WTC11 (cell line): ENCODE measurements at regions not wholly inside any gene's neighbourhood (a gene's known extent, or its start where the extent isn't known, plus 50 kb on each side); places are given as distances from the start of the nearest gene placed in this dataset.

Experiments used
- CBFB ChIP-seq: sonication (generic); formaldehyde crosslinking; IDR thresholded peaks from 2 replicates; pipeline ENCODE4 v1.8.1; 2022; ENCODE audit warnings: mild to moderate bottlenecking, low read depth, missing genetic modification reagents
- E2F4 ChIP-seq: sonication (generic); formaldehyde crosslinking; IDR thresholded peaks from 2 replicates; pipeline ENCODE4 v1.8.1; 2022; ENCODE audit warnings: low read depth, mild to moderate bottlenecking, moderate library complexity, missing genetic modification reagents, borderline replicate concordance
- ELF4 ChIP-seq: sonication (generic); formaldehyde crosslinking; IDR thresholded peaks from 2 replicates; pipeline ENCODE4 v1.8.1; 2022; ENCODE audit warnings: low read depth, mild to moderate bottlenecking, moderate library complexity, missing genetic modification reagents
- ESRRA ChIP-seq: sonication (generic); formaldehyde crosslinking; IDR thresholded peaks from 2 replicates; pipeline ENCODE4 v1.8.1; 2022; ENCODE audit warnings: mild to moderate bottlenecking, missing genetic modification reagents, borderline replicate concordance
- FOXJ3 ChIP-seq: sonication (generic); formaldehyde crosslinking; IDR thresholded peaks from 2 replicates; pipeline ENCODE4 v1.9.0; 2021; ENCODE audit warnings: missing genetic modification reagents, mild to moderate bottlenecking, borderline replicate concordance
- JUN ChIP-seq: sonication (generic); formaldehyde crosslinking; IDR thresholded peaks from 2 replicates; pipeline ENCODE4 v1.8.0; 2023; ENCODE audit warnings: mild to moderate bottlenecking, missing genetic modification reagents
- MAX ChIP-seq: sonication (generic); formaldehyde crosslinking; IDR thresholded peaks from 2 replicates; pipeline ENCODE4 v1.8.0; 2022; ENCODE audit warnings: mild to moderate bottlenecking, missing genetic modification reagents
- NR3C1 ChIP-seq: sonication (generic); formaldehyde crosslinking; conservative IDR thresholded peaks from 2 replicates; pipeline ENCODE4 v1.8.1; 2023; ENCODE audit warnings: low read depth, mild to moderate bottlenecking, missing genetic modification reagents
- RELA ChIP-seq: sonication (generic); formaldehyde crosslinking; IDR thresholded peaks from 2 replicates; pipeline ENCODE4 v1.8.1; 2022; ENCODE audit warnings: missing genetic modification reagents, mild to moderate bottlenecking, borderline replicate concordance
- ZNF121 ChIP-seq: sonication (generic); formaldehyde crosslinking; IDR thresholded peaks from 2 replicates; pipeline ENCODE4 v1.8.0; 2023; ENCODE audit warnings: missing genetic modification reagents
- ZNF138 ChIP-seq: sonication (generic); formaldehyde crosslinking; conservative IDR thresholded peaks from 2 replicates; pipeline ENCODE4 v1.8.1; 2022; ENCODE audit warnings: mild to moderate bottlenecking, moderate library complexity, missing genetic modification reagents
- ZNF219 ChIP-seq: sonication (generic); formaldehyde crosslinking; IDR thresholded peaks from 2 replicates; pipeline ENCODE4 v1.8.0; 2023; ENCODE audit warnings: missing genetic modification reagents, mild to moderate bottlenecking, borderline replicate concordance
- ZNF263 ChIP-seq: sonication (generic); formaldehyde crosslinking; IDR thresholded peaks from 2 replicates; pipeline ENCODE4 v1.8.1; 2022; ENCODE audit warnings: low read depth, mild to moderate bottlenecking, moderate library complexity, missing genetic modification reagents
- TF ChIP-seq, protein P1 (sequence below): fragments of 200-600 bp; IDR thresholded peaks from 2 replicates; pipeline ENCODE4 v1.8.0; 2022; ENCODE audit warnings: antibody characterized with exemption

DNA sequence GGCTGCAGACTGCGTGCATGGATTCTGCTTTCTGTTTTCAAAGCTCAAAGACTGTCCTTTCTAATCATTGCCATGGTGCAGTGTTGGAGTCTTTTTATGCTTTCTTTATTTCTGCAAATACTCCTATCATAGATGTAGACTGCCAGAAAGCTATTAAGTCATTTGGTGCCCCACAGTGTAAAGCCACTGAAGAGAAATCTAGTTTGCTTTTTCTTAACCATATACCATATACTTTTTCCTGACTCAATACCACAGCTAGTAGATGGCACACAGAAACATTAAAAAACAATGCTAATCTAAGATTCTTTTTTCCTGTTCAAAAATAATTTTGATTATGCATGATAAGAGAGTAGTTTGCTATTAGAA is 109.9 kb upstream of the RAB27B start:
- TF ChIP-seq, protein P1, sequence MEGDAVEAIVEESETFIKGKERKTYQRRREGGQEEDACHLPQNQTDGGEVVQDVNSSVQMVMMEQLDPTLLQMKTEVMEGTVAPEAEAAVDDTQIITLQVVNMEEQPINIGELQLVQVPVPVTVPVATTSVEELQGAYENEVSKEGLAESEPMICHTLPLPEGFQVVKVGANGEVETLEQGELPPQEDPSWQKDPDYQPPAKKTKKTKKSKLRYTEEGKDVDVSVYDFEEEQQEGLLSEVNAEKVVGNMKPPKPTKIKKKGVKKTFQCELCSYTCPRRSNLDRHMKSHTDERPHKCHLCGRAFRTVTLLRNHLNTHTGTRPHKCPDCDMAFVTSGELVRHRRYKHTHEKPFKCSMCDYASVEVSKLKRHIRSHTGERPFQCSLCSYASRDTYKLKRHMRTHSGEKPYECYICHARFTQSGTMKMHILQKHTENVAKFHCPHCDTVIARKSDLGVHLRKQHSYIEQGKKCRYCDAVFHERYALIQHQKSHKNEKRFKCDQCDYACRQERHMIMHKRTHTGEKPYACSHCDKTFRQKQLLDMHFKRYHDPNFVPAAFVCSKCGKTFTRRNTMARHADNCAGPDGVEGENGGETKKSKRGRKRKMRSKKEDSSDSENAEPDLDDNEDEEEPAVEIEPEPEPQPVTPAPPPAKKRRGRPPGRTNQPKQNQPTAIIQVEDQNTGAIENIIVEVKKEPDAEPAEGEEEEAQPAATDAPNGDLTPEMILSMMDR = no peak
- TF ChIP-seq RELA (CRISPR knock-in tag) = no peak
- no peak for TF ChIP-seq ZNF138 (CRISPR knock-in tag)
- no peak for TF ChIP-seq JUN (CRISPR knock-in tag)
- TF ChIP-seq ESRRA (CRISPR knock-in tag) = no peak
- no peak for TF ChIP-seq NR3C1 (CRISPR knock-in tag)
- TF ChIP-seq MAX = no peak
- no peak for TF ChIP-seq ZNF263 (CRISPR knock-in tag)
- no peak for TF ChIP-seq CBFB (CRISPR knock-in tag)
- TF ChIP-seq ZNF121 (CRISPR knock-in tag) = no peak
- TF ChIP-seq FOXJ3 (CRISPR knock-in tag) = no peak
- TF ChIP-seq ZNF219 (CRISPR knock-in tag) = no peak
- no peak for TF ChIP-seq E2F4
- TF ChIP-seq ELF4 (CRISPR knock-in tag) = no peak
